ENCODE measurements at regions not wholly inside any gene's neighbourhood (a gene's known extent, or its start where the extent isn't known, plus 50 kb on each side); places are given as distances from the start of the nearest gene placed in this dataset.

DNA sequence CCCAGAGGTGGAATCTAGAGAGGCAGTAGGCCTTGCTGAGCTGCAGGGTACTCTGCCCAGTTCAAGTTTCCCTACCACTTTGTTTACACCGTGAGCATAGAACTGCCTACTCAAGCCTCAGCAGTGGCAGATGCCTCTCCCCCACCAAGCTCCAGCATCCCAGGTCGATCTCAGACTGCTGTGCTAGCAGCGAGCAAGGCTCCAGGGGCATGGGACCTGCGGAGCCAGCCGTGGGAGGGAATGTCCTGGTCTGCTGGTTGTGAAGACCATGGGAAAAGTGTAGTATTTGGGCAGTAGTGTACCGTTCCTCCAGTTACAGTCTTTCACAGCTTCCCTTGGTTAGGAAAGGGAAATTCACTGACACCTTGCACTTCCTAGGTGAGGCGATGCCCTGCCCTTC lies 50.6 kb upstream of the FSIP2 start:
- TF ChIP-seq CTCF (IDR thresholded peaks at IDR 0.05), result no peak
- TF ChIP-seq POLR2A (IDR thresholded peaks at IDR 0.05), result no peak

Data from testis (tissue), 2 donors.